CD14-positive monocyte (primary cell): ENCODE measurements at regions not wholly inside any gene's neighbourhood (a gene's known extent, or its start where the extent isn't known, plus 50 kb on each side); places are given as distances from the start of the nearest gene placed in this dataset.

Experiments used
- DNase-seq, 3 donors: peaks; one replicate each; pipeline ENCODE4 v3.0.0-alpha.2; 2011 to 2022
- H2AFZ ChIP-seq: 2 replicates; pipeline ENCODE4 v1.6.0; 2012; ENCODE audit warnings: mild to moderate bottlenecking, low read depth, low read length, inconsistent platforms; ENCODE audit not compliant: insufficient read depth, poor library complexity, severe bottlenecking
- H3K27ac ChIP-seq, 2 donors: 1 replicate in 1 of 2; 2 replicates in 1 of 2; pipeline ENCODE4 v1.5.1; 2012 to 2013; ENCODE audit warnings: low read length in 2 of 2, control low read depth in 1 of 2, inconsistent platforms in 1 of 2, low read depth in 1 of 2, mild to moderate bottlenecking in 1 of 2
- H3K27me3 ChIP-seq, 2 donors: one replicate each; pipeline versions ENCODE4 v1.6.0 to v1.6.1; 2011 to 2013; ENCODE audit warnings: low read length in 2 of 2; ENCODE audit not compliant: control insufficient read depth in 2 of 2, insufficient read depth in 2 of 2
- H3K36me3 ChIP-seq, 2 donors: replicated peaks in 1 of 2; 1 replicate in 1 of 2; 2 replicates in 1 of 2; pipeline versions ENCODE4 v1.5.1 to v1.6.1; 2012 to 2013; ENCODE audit warnings: low read length in 2 of 2, control low read depth in 1 of 2, inconsistent platforms in 1 of 2, mild to moderate bottlenecking in 1 of 2; ENCODE audit not compliant: insufficient read depth in 2 of 2, control insufficient read depth in 1 of 2
- H3K4me1 ChIP-seq, 2 donors: 1 replicate in 1 of 2; 2 replicates in 1 of 2; pipeline versions ENCODE4 v1.5.1 to v1.6.1; 2012 to 2013; ENCODE audit warnings: low read length in 2 of 2, control low read depth in 1 of 2, inconsistent platforms in 1 of 2, mild to moderate bottlenecking in 1 of 2, moderate library complexity in 1 of 2; ENCODE audit not compliant: insufficient read depth in 2 of 2, control insufficient read depth in 1 of 2
- H3K4me2 ChIP-seq: replicated peaks from 2 replicates; pipeline ENCODE3; 2012; ENCODE audit warnings: low read length, moderate library complexity, mild to moderate bottlenecking; ENCODE audit not compliant: poor library complexity, severe bottlenecking; ENCODE audit errors: extremely low read depth
- H3K4me3 ChIP-seq, 3 experiments: fragments of 200-600 bp in 1 of 3; sonication (generic) in 1 of 3; replicated peaks in 1 of 3; 1 replicate in 2 of 3; 2 replicates in 1 of 3; pipeline ENCODE4 v1.5.1; 2011 to 2013; ENCODE audit warnings: low read length in 3 of 3, mild to moderate bottlenecking in 3 of 3, control low read depth in 2 of 3, low read depth in 2 of 3, inconsistent platforms in 1 of 3, moderate library complexity in 1 of 3
- H3K79me2 ChIP-seq: 2 replicates; pipeline ENCODE4 v1.6.0; 2012; ENCODE audit warnings: mild to moderate bottlenecking, control low read depth, inconsistent platforms, low read length, moderate library complexity; ENCODE audit not compliant: insufficient read depth
- H3K9ac ChIP-seq: 2 replicates; pipeline ENCODE4 v1.6.0; 2017; ENCODE audit warnings: low read length, mild to moderate bottlenecking; ENCODE audit not compliant: insufficient read depth, poor library complexity, severe bottlenecking
- H3K9me3 ChIP-seq, 2 donors: replicated peaks in 1 of 2; 1 replicate in 1 of 2; 2 replicates in 1 of 2; pipeline versions ENCODE4 v1.5.1 to v1.6.1; 2012 to 2013; ENCODE audit warnings: low read length in 2 of 2, control low read depth in 1 of 2; ENCODE audit not compliant: control insufficient read depth in 1 of 2, insufficient read depth in 1 of 2
- H4K20me1 ChIP-seq: 2 replicates; pipeline ENCODE4 v1.6.0; 2012; ENCODE audit warnings: mild to moderate bottlenecking, low read length, control low read depth, moderate library complexity; ENCODE audit not compliant: insufficient read depth
- H3K27ac Mint-ChIP-seq, 7 donors: one replicate each; pipeline ENCODE4 v1.8.0; 2020; ENCODE audit warnings: mild to moderate bottlenecking in 7 of 7, mixed read lengths in 7 of 7, moderate library complexity in 6 of 7, inconsistent platforms in 2 of 7
- H3K27me3 Mint-ChIP-seq, 3 donors: one replicate each; pipeline ENCODE4 v1.8.0; 2021 to 2022; ENCODE audit warnings: low read depth in 3 of 3, mild to moderate bottlenecking in 3 of 3, mixed read lengths in 3 of 3, moderate library complexity in 3 of 3, inconsistent platforms in 1 of 3
- H3K36me3 Mint-ChIP-seq, 2 donors: one replicate each; pipeline ENCODE4 v1.8.0; 2020; ENCODE audit warnings: mixed read lengths in 2 of 2, inconsistent platforms in 1 of 2, mild to moderate bottlenecking in 1 of 2
- H3K4me1 Mint-ChIP-seq: one replicate; pipeline ENCODE4 v1.8.0; 2020; ENCODE audit warnings: mild to moderate bottlenecking, mixed read lengths
- H3K4me3 Mint-ChIP-seq, 2 donors: one replicate each; pipeline ENCODE4 v1.8.0; 2020; ENCODE audit warnings: mild to moderate bottlenecking in 2 of 2, mixed read lengths in 2 of 2, moderate library complexity in 1 of 2
- H3K9me3 Mint-ChIP-seq, 7 donors: one replicate each; pipeline ENCODE4 v1.8.0; 2020 to 2022; ENCODE audit warnings: mixed read lengths in 7 of 7, mild to moderate bottlenecking in 6 of 7, moderate library complexity in 6 of 7, inconsistent platforms in 2 of 7
- CTCF ChIP-seq: fragments of 200-600 bp; IDR thresholded peaks from one replicate; pipeline ENCODE4 v1.8.0; 2022; ENCODE audit warnings: antibody characterized with exemption, mild to moderate bottlenecking
- WGBS: methylation state at CpG from one replicate; pipeline ENCODE4 v1.1.5; 2013; ENCODE audit warnings: missing lambda C conversion rate; ENCODE audit not compliant: insufficient coverage; 5-methylcytosine and 5-hydroxymethylcytosine counted together
- intact Hi-C, 2 donors: fragments of 100-400 bp; cut with micrococcal nuclease; formaldehyde crosslinking; loops; one replicate each; pipeline versions ENCODE4 v1.15.0 to v1.15.1; 2023

- TF ChIP-seq CTCF: no peak
- DNase-seq: no peak
- intact Hi-C loops: no loop called here
- no peaks in the 10 kb centered on the region for H3K27me3 Mint-ChIP-seq
- Histone ChIP-seq H3K4me3 (no peak overlapping the region), H3K27ac (no peak overlapping the region), H3K9ac (no peak overlapping the region), H3K36me3 (no peaks in the 10 kb centered on the region), H4K20me1 (no peaks in the 10 kb centered on the region), H3K4me1 (no peaks in the 10 kb centered on the region), H3K4me2 (no peak overlapping the region), H3K27me3 (no peaks in the 10 kb centered on the region), H2AFZ (no peak overlapping the region), H3K9me3 (peaks cover 21 to 22% of the 10 kb centered on the region in 2 donors), H3K79me2 (no peaks in the 10 kb centered on the region)
- no peaks in the 10 kb centered on the region for H3K4me1 Mint-ChIP-seq
- no peaks in the 10 kb centered on the region for H3K36me3 Mint-ChIP-seq
- H3K9me3 Mint-ChIP-seq: peaks cover 2 to 14% (median 8%) of the 10 kb centered on the region in 7 donors
- H3K27ac Mint-ChIP-seq: no peak overlapping the region
- H3K4me3 Mint-ChIP-seq: no peak overlapping the region
- 94% methylated on average over 2 of the region's 2 CpGs for WGBS
Measured at GRCh38 chr7:52074071-52074470, 757.5 kb upstream of the COBL start.

- no peaks in the 10 kb centered on the region for H3K4me1 Mint-ChIP-seq
- Histone ChIP-seq H3K4me2 (no peak overlapping the region), H3K4me3 (no peak overlapping the region), H3K27ac (no peak overlapping the region), H2AFZ (no peak overlapping the region), H3K9ac (no peak overlapping the region), H3K79me2 (no peaks in the 10 kb centered on the region), H3K4me1 (no peaks in the 10 kb centered on the region), H4K20me1 (no peaks in the 10 kb centered on the region), H3K36me3 (no peaks in the 10 kb centered on the region), H3K9me3 (peaks cover 0 to 6% of the 10 kb centered on the region in 2 donors), H3K27me3 (no peaks in the 10 kb centered on the region)
- H3K9me3 Mint-ChIP-seq: peaks cover 0 to 9% (median 4%) of the 10 kb centered on the region in 7 donors
- H3K27me3 Mint-ChIP-seq: no peaks in the 10 kb centered on the region
- H3K4me3 Mint-ChIP-seq: no peak overlapping the region
- intact Hi-C loops: no loop called here
- no peak for DNase-seq
- no peaks in the 10 kb centered on the region for H3K36me3 Mint-ChIP-seq
- WGBS: no CpG with 5 or more reads among the region's 1 CpG
- TF ChIP-seq CTCF: no peak
- H3K27ac Mint-ChIP-seq: peak overlapping the region in 1 of 7 donors; percentile 24
Measured at GRCh38 chr7:52071744-52072143, 755.1 kb upstream of the COBL start.
